Activated T-helper 9 cell treated with anti-CD3 and anti-CD28 coated beads, Interleukin-2, amount 50 U/mL, for 16 hours (primary cell): ENCODE measurements at regions not wholly inside any gene's neighbourhood (a gene's known extent, or its start where the extent isn't known, plus 50 kb on each side); places are given as distances from the start of the nearest gene placed in this dataset.

ENCODE experiments used
- DNase-seq: peaks from one replicate; pipeline ENCODE4 v3.0.0-alpha.2; 2020; ENCODE audit warnings: low read depth

- no peak for DNase-seq
These were observed 54.5 kb upstream of the TAGAP start for GRCh38 chr6:159099276-159099675.

- peak; percentile 57 for DNase-seq
These were observed 53.9 kb upstream of the TAGAP start for GRCh38 chr6:159098636-159099106.

GRCh38 chr6:159097256-159097655 is 52.5 kb upstream of the TAGAP start:
- peak; percentile 54 for DNase-seq

GRCh38 chr6:159095616-159096015 is 50.8 kb upstream of the TAGAP start:
- no peak for DNase-seq

GRCh38 chr6:159094444-159095252 is 49.9 kb upstream of the TAGAP start:
- DNase-seq = peak; percentile 44
